GM15510 (cell line): ENCODE measurements at regions not wholly inside any gene's neighbourhood (a gene's known extent, or its start where the extent isn't known, plus 50 kb on each side); places are given as distances from the start of the nearest gene placed in this dataset.

ENCODE experiments used
- POLR2A ChIP-seq: IDR thresholded peaks from 3 replicates; pipeline ENCODE4 v1.6.1; 2011; ENCODE audit warnings: borderline replicate concordance; ENCODE audit not compliant: insufficient read length; ENCODE audit errors: extremely low read depth

- TF ChIP-seq POLR2A, result no peak
These were observed 157.5 kb upstream of the NFE2L3 start for GRCh38 chr7:25994433-25994994.

GRCh38 chr7:25995216-25995615 lies 156.8 kb upstream of the NFE2L3 start:
- TF ChIP-seq POLR2A, result no peak

- TF ChIP-seq POLR2A, result no peak
These were observed 156.0 kb upstream of the NFE2L3 start for GRCh38 chr7:25996006-25996408.

- no peak for TF ChIP-seq POLR2A
These were observed 153.5 kb upstream of the NFE2L3 start for GRCh38 chr7:25998499-25998898.

GRCh38 chr7:26000841-26001240 lies 151.2 kb upstream of the NFE2L3 start:
- no peak for TF ChIP-seq POLR2A

GRCh38 chr7:26001662-26002244 lies 150.2 kb upstream of the NFE2L3 start:
- no peak for TF ChIP-seq POLR2A

GRCh38 chr7:26005683-26006410 lies 146.2 kb upstream of the NFE2L3 start:
- no peak for TF ChIP-seq POLR2A

- TF ChIP-seq POLR2A, result no peak
These were observed 145.6 kb upstream of the NFE2L3 start for GRCh38 chr7:26006426-26006825.

- TF ChIP-seq POLR2A, result no peak
These were observed 144.5 kb upstream of the NFE2L3 start for GRCh38 chr7:26007510-26007909.

- no peak for TF ChIP-seq POLR2A
These were observed 143.6 kb upstream of the NFE2L3 start for GRCh38 chr7:26008428-26008827.

- TF ChIP-seq POLR2A, result no peak
These were observed 140.8 kb upstream of the NFE2L3 start for GRCh38 chr7:26011039-26011696.

- TF ChIP-seq POLR2A, result no peak
These were observed 138.4 kb upstream of the NFE2L3 start for GRCh38 chr7:26013551-26014083.

GRCh38 chr7:26022982-26023381 lies 129.0 kb upstream of the NFE2L3 start:
- TF ChIP-seq POLR2A, result no peak

- no peak for TF ChIP-seq POLR2A
These were observed 122.1 kb upstream of the NFE2L3 start for GRCh38 chr7:26029911-26030310.

- TF ChIP-seq POLR2A, result no peak
These were observed 117.6 kb upstream of the NFE2L3 start for GRCh38 chr7:26034391-26034790.
